GM21515 (cell line): ENCODE measurements at regions not wholly inside any gene's neighbourhood (a gene's known extent, or its start where the extent isn't known, plus 50 kb on each side); places are given as distances from the start of the nearest gene placed in this dataset.
"Not testable (repeated sequence)": the region's sequence is repeated elsewhere in the genome, so short reads cannot be mapped to it uniquely, and the experiment has no call there.

Experiments
- ATAC-seq: cut with Tn5 transposase; IDR thresholded peaks from one replicate; pipeline ENCODE4 v1.9.1; 2021; ENCODE audit not compliant: unreplicated experiment

- ATAC-seq = no peak
Observed at GRCh38 chr17:14581186-14581830, 280.4 kb downstream of the HS3ST3B1 start.

DNA sequence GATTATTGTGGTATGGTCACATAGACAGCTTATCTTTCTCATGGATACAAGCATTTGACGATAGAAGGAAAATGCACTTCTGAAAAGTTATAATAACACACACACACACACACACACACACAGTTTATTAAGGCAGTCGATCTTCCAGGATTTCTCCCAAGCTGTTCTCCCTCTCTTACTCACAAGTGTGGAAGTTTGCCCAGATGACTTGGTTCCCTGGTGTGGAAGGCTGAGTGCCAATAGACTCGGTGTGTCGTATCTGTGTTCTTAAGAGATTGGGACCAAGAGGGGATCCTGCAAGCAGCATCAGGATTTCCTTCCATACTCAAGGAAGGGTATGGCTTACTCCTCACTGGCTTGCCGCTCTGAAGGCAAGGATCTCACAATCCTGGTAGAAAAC lies 279.6 kb downstream of the HS3ST3B1 start:
- ATAC-seq = no peak

DNA sequence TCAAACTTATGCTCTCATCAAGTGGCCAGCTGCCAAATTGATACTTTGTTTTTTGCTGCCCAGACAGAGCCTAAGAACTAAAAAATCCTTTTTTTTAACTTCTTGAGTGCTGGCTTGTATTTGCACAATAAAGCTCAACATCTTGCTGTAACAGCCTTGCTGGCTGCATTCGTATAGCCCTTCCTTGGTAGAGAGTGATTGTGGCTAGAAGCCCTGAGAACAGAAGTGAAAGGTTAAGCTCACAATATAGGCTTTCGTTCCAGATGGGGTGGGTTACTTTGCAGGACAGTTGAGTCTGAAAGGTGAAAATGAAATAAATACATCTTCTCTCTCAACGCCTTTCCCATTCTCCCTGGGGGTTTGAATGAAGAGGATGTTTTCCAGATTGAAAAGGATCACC lies 278.8 kb downstream of the HS3ST3B1 start:
- no peak for ATAC-seq

GRCh38 chr17:14575471-14575953 lies 274.6 kb downstream of the HS3ST3B1 start:
- ATAC-seq = no peak

- ATAC-seq = not testable (repeated sequence)
Observed at GRCh38 chr17:14560325-14560724, 259.4 kb downstream of the HS3ST3B1 start.

DNA sequence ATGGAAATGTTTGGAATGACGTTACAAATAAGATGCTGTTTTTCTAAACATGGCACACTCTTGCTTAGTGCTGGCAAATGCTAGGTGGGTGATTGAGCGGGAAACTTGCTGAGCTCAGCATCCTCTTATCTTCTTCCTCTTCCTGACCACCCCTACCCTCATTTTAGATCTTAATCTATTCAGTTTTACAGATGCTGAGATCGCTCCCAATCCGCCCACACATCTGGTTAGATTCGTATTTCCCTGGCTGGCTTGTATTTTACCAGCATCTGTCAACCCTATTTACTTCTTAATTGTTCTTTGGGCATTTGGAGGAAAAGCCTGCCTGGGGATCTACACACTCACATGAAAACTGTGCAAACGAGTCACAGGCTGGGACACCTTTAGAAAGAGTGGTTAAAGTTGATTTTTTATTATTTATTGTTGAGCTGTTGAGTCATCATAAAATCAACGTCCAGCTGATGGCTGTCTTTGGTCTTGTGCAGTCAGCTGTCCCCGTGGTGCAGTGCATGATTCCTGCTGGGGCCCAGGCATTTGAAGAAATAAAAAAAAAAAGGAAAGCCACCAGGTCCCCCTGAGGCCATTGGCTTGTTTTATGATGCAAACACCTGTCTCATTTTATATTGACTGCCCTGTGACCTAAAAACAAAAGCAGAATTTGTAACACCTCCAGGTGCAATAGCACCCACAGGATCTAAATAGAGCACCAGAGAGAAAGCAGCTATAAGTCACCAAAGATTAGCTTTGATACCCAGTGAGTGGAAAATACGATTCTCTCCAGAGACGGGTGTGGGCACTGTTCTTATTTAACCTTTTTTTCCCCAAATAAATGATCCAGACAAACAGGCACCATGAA lies 258.6 kb downstream of the HS3ST3B1 start:
- no peak for ATAC-seq

GRCh38 chr17:14557480-14557879 lies 256.6 kb downstream of the HS3ST3B1 start:
- ATAC-seq = no peak

GRCh38 chr17:14553847-14554246 lies 253.0 kb downstream of the HS3ST3B1 start:
- ATAC-seq = no peak

GRCh38 chr17:14552306-14552705 lies 251.4 kb downstream of the HS3ST3B1 start:
- ATAC-seq = no peak

DNA sequence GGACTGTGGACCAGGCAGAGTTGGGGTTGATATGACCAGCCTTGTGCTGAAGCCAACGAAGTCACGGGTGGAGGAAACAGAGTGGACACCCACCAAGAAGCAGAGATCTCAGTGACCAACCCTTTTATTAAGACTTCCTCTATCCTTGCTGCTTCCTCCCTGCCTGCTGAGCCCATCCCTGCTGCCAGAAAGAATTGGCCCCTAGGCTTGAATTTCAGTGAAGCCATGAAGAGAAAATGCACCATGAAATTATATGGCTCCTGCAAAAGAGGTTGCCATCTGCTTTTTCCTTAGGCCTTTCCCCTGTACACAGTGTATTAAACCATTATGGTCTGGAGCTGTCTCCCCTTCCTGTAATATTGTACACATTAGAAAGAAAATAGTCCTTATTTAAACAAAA lies 246.7 kb downstream of the HS3ST3B1 start:
- ATAC-seq = no peak

DNA sequence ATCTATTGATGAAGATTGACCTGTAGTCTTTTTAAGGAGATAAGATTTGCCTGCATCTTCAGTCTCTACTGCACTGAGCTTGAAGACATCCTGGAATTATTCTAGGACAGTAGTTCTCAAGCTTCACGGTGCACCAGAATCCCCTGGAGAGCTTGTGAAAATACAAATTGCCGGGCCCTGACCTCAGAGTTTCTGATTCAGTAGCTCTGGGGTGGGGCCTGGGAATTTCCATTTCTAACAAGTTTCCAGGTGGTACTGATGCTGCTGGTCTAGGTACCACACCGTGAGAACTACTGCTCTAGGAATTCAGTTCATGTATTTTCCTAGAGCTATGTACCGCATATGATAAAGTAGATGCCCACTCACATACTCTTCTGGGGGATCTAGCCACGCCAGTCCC lies 246.1 kb downstream of the HS3ST3B1 start:
- ATAC-seq = no peak

- no peak for ATAC-seq
Observed at GRCh38 chr17:14545156-14545906, 244.4 kb downstream of the HS3ST3B1 start.

DNA sequence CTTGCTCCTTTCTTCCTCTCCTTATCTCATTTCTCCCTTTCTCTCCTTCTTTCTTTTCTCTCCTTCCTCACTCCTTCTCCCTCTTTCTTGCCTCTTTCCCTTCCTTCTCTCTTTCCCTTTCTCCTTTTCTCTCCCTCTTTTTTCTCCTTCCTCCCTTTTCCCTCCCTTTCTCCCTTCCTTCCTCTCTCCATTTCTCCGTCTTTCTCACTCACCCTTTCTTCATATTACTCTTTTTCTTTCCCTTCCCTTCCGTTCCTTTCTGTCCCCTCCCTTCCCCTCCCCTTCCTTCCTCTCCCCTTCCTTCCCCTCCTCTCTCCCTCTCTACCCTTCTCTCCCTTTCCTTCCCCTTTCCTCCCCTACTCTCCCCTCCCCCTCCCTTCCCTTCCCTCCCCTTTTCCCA lies 240.8 kb downstream of the HS3ST3B1 start:
- ATAC-seq = no peak

- ATAC-seq = no peak
Observed at GRCh38 chr17:14539801-14540200, 238.9 kb downstream of the HS3ST3B1 start.

GRCh38 chr17:14532242-14532641 lies 231.4 kb downstream of the HS3ST3B1 start:
- ATAC-seq = not testable (repeated sequence)

DNA sequence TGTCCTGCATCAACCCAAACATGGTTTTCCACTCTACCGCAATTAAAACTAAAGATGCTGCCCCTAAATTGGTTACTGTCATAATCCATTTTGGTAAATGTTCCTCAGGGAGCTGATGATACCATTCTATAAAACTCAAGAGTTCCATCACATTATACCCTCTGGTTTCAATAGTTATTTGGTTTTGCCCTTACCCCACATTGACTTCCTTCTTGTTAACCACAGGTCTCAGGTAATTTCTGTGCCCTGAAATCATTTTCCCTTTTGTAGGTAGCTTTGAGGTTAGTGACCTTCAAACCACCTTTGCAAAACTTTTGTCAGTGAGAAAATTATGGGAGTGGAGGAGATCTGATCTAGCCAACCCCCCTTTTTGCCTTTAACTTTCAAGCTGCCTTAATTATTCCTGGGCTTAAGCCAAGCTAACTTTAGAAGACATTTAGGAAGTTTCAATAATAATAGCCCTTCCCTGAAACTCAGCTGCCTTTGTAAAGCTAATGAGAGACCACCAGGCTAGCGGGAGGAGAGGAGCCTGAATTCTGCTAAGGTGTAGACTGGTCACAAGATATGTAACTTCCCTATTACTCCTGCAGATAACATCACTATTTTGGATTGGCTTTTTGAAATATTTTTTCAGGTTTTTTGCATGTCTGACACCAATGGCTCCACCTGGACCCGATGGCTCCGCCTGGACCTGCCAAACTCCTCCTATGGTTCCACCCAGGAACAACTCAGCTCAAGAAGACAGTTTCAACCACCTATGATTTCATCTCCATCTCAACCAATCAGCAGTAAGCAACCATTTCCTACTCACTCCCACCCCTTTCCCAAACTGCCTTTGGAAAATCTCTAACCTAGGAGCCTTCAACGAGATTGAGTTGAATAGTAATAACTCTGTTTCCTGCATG lies 224.9 kb downstream of the HS3ST3B1 start:
- no peak for ATAC-seq

DNA sequence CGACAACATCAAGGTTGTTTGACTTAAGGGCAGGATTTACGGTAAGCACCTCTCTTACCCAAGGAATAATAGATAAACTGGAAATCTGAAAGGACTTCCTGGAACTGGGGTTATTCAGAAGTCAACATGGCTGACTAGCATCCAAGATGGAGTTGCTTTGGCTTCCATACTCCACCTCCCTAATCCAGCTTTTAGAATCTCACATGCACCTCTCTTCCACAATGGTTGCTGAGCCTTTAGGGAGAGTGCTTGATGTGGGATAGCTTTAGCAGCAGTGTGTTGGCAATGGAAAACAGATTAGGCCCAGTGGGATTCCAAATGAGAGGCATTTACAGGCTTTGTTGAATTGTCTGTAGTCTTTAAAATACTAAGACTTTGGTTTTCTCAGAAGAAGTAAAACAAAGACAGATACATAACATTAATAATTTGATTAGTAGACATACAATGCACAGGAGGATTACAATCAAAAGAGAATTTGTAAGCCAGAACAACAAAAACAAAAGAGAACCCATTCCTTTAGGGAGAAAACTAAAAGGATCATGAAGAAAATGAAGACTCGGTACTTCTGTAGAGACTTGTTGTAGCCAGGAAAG lies 222.0 kb downstream of the HS3ST3B1 start:
- no peak for ATAC-seq

DNA sequence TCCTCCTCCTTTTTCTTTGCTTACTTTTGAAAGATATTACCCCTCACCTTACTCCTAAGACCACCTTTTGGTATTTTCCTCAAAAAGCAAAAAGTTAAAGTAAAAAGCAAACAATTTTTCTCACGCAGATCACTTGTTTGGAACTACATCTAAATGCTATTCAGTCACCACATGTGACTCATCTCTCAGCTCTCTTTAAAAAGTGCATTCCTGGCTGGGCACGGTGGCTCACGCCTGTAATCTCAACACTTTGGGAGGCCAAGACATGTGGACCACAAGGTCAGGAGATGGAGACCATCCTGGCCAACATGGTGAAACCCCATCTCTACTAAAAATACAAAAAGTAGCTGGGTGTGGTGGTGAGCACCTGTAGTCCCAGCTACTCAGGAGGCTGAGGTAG lies 218.0 kb downstream of the HS3ST3B1 start:
- ATAC-seq = not testable (repeated sequence)

GRCh38 chr17:14514973-14515372 lies 214.1 kb downstream of the HS3ST3B1 start:
- no peak for ATAC-seq

- no peak for ATAC-seq
Observed at GRCh38 chr17:14513835-14514234, 213.0 kb downstream of the HS3ST3B1 start.
